CD4-positive, alpha-beta T cell (primary cell): ENCODE measurements at regions not wholly inside any gene's neighbourhood (a gene's known extent, or its start where the extent isn't known, plus 50 kb on each side); places are given as distances from the start of the nearest gene placed in this dataset.

Experiments used
- ATAC-seq: fragments of 200-7000 bp; cut with Tn5 transposase; one replicate; pipeline ENCODE4 v1.10.0; 2022; ENCODE audit warnings: mild to moderate bottlenecking; ENCODE audit not compliant: poor library complexity
- CTCF ChIA-PET: fragments of 350-600 bp; sonication (Branson Sonifier 250); formaldehyde crosslinking; loops from one replicate; lab custom pipeline; 2021; ENCODE audit warnings: antibody characterized with exemption, inconsistent platforms; lab: Charles Lee
- POLR2A ChIA-PET: fragments of 350-600 bp; sonication (Branson Sonifier 250); formaldehyde crosslinking; loops from one replicate; lab custom pipeline; 2021; ENCODE audit warnings: antibody characterized with exemption, inconsistent platforms; lab: Charles Lee
- DNase-seq, 14 experiments: peaks; one replicate each; pipeline ENCODE4 v3.0.0-alpha.2; 2013 to 2020; ENCODE audit warnings: mixed read lengths in 2 of 14
- H3K27ac ChIP-seq, 2 donors: one replicate each; pipeline versions ENCODE4 v1.5.1 to v1.7.0; 2013; ENCODE audit warnings: low read length in 2 of 2, low read depth in 1 of 2, mild to moderate bottlenecking in 1 of 2
- H3K27me3 ChIP-seq, 2 experiments: 1 replicate in 1 of 2; 2 replicates in 1 of 2; pipeline versions ENCODE4 v1.6.1 to v1.7.0; 2013; ENCODE audit warnings: low read length in 2 of 2, control low read depth in 1 of 2, mild to moderate bottlenecking in 1 of 2, moderate library complexity in 1 of 2; ENCODE audit not compliant: insufficient read depth in 2 of 2, control insufficient read depth in 1 of 2
- H3K36me3 ChIP-seq: one replicate; pipeline ENCODE4 v1.6.1; 2013; ENCODE audit warnings: low read length, control low read depth; ENCODE audit not compliant: insufficient read depth
- H3K4me1 ChIP-seq: one replicate; pipeline ENCODE4 v1.6.1; 2013; ENCODE audit warnings: low read length, control low read depth; ENCODE audit not compliant: insufficient read depth
- H3K4me3 ChIP-seq: one replicate; pipeline ENCODE4 v1.5.1; 2013; ENCODE audit warnings: mild to moderate bottlenecking, low read length, moderate library complexity
- H3K9me3 ChIP-seq, 2 experiments: 1 replicate in 1 of 2; 2 replicates in 1 of 2; pipeline versions ENCODE4 v1.6.1 to v1.7.0; 2013; ENCODE audit warnings: low read length in 2 of 2, mild to moderate bottlenecking in 2 of 2, control low read depth in 1 of 2, moderate library complexity in 1 of 2; ENCODE audit not compliant: control insufficient read depth in 1 of 2, insufficient read depth in 1 of 2
- H3K27ac Mint-ChIP-seq: one replicate; pipeline ENCODE4 v1.8.0; 2020; ENCODE audit warnings: mixed read lengths
- H3K27me3 Mint-ChIP-seq: one replicate; pipeline ENCODE4 v1.8.0; 2021; ENCODE audit warnings: mixed read lengths
- H3K36me3 Mint-ChIP-seq: one replicate; pipeline ENCODE4 v1.8.0; 2021; ENCODE audit warnings: low read depth, mixed read lengths
- H3K4me1 Mint-ChIP-seq: one replicate; pipeline ENCODE4 v1.8.0; 2021; ENCODE audit warnings: low read depth, mixed read lengths
- H3K4me3 Mint-ChIP-seq: one replicate; pipeline ENCODE4 v1.8.0; 2020; ENCODE audit warnings: mild to moderate bottlenecking, mixed read lengths
- H3K9me3 Mint-ChIP-seq: one replicate; pipeline ENCODE4 v1.8.0; 2020; ENCODE audit warnings: mixed read lengths
- CTCF ChIP-seq: fragments of 200-600 bp; IDR thresholded peaks from one replicate; pipeline ENCODE4 v1.8.0; 2022; ENCODE audit warnings: antibody characterized with exemption, mild to moderate bottlenecking
- intact Hi-C, 2 experiments: fragments of 100-400 bp; cut with DNase I in 1 of 2; cut with micrococcal nuclease in 1 of 2; formaldehyde crosslinking; loops; one replicate each; pipeline versions ENCODE4 v1.15.1 to v1.9.0; 2023 to 2025; cut with DNase I, micrococcal nuclease

- Histone ChIP-seq H3K36me3 (no peaks in the 10 kb centered on the region), H3K27me3 (no peaks in the 10 kb centered on the region), H3K9me3 (peaks cover 9 to 11% of the 10 kb centered on the region in 2 experiments), H3K27ac (no peak overlapping the region), H3K4me1 (no peaks in the 10 kb centered on the region), H3K4me3 (no peak overlapping the region)
- Mint-ChIP-seq H3K27ac (no peak overlapping the region), H3K9me3 (peaks cover 5% of the 10 kb centered on the region), H3K36me3 (no peaks in the 10 kb centered on the region), H3K4me1 (no peaks in the 10 kb centered on the region), H3K4me3 (no peak overlapping the region), H3K27me3 (no peaks in the 10 kb centered on the region)
- intact Hi-C loops = no loop called here
- DNase-seq (no peak), ATAC-seq (no peak)
- no peak for TF ChIP-seq CTCF
- ChIA-PET POLR2A (no interaction called here), CTCF (interaction anchor here (1.0 kb wide), 1 partner anchor 13 kb away, joined by 3 read pairs; no protein-coding TSS in a partner anchor)
These were observed 223.8 kb downstream of the KIF2B start for GRCh38 chr17:54046570-54046969.

- Mint-ChIP-seq H3K27ac (no peak overlapping the region), H3K36me3 (no peaks in the 10 kb centered on the region), H3K27me3 (no peaks in the 10 kb centered on the region), H3K4me1 (no peaks in the 10 kb centered on the region), H3K9me3 (peaks cover 10% of the 10 kb centered on the region), H3K4me3 (no peak overlapping the region)
- CTCF ChIA-PET = no interaction called here
- Histone ChIP-seq H3K4me1 (no peaks in the 10 kb centered on the region), H3K27me3 (no peaks in the 10 kb centered on the region), H3K9me3 (no peaks in the 10 kb centered on the region), H3K27ac (no peak overlapping the region), H3K36me3 (no peaks in the 10 kb centered on the region), H3K4me3 (no peak overlapping the region)
- POLR2A ChIA-PET = no interaction called here
- intact Hi-C loops = no loop called here
- ATAC-seq = no peak
- no peak for DNase-seq
- no peak for TF ChIP-seq CTCF
These were observed 240.9 kb downstream of the KIF2B start for GRCh38 chr17:54063639-54064038.

DNA sequence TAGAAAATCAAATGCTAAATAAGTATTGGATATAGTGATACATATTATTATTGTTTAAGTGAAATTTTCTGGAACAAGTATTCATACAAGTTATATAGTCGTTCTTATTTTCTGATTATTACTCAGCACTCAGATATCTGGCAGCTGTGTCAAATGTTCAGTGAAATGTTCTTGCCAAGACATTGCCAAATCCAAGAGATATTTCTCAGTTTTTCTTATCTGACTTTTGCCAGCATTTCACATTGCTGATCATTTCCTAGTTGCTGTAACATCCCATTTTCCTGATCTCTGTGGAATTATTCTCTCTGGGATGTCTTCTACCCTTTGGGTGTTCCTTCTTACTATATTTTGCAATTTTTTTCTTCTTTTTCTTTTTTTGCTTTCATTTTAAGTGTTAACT, 262.3 kb downstream of the KIF2B start:
- Mint-ChIP-seq H3K36me3 (no peaks in the 10 kb centered on the region), H3K9me3 (peaks cover 16% of the 10 kb centered on the region), H3K4me1 (no peaks in the 10 kb centered on the region), H3K4me3 (no peak overlapping the region), H3K27me3 (no peaks in the 10 kb centered on the region), H3K27ac (no peak overlapping the region)
- POLR2A ChIA-PET = no interaction called here
- intact Hi-C loops = no loop called here
- Histone ChIP-seq H3K9me3 (peaks cover 0 to 6% of the 10 kb centered on the region in 2 experiments), H3K4me1 (no peaks in the 10 kb centered on the region), H3K27ac (no peak overlapping the region), H3K36me3 (no peaks in the 10 kb centered on the region), H3K4me3 (no peak overlapping the region), H3K27me3 (no peaks in the 10 kb centered on the region)
- CTCF ChIA-PET = no interaction called here
- no peak for TF ChIP-seq CTCF
- no peak for ATAC-seq
- no peak for DNase-seq
